GM12878 (cell line): ENCODE measurements at regions not wholly inside any gene's neighbourhood (a gene's known extent, or its start where the extent isn't known, plus 50 kb on each side); places are given as distances from the start of the nearest gene placed in this dataset.

Experiments
- ATAC-seq: fragments of 200-7000 bp; cut with Tn5 transposase; 3 replicates; pipeline ENCODE4 v1.9.1; 2020; ENCODE audit warnings: mild to moderate bottlenecking, moderate library complexity
- BruUV-seq: library from RNA; stranded (reverse); fragments of 400-500 nt; replicated peaks from 2 replicates; lab custom pipeline; 2021; lab: Mats Ljungman, UMichigan
- CTCF ChIA-PET: fragments of 300-600 bp; sonication (Branson Sonifier 250); formaldehyde crosslinking; extraction: SDS; loops from one replicate; lab custom pipeline; 2021; ENCODE audit warnings: inconsistent platforms; lab: Yijun Ruan, JAX
- POLR2A ChIA-PET: fragments of 350-600 bp; formaldehyde crosslinking; extraction: SDS; loops from one replicate; lab custom pipeline; 2021; ENCODE audit warnings: inconsistent platforms; lab: Charles Lee
- RAD21 ChIA-PET: fragments of 300-600 bp; sonication (Branson Sonifier 250); formaldehyde crosslinking; loops from one replicate; lab custom pipeline; 2023; ENCODE audit warnings: antibody characterized with exemption; ENCODE audit not compliant: unreplicated experiment; lab: Charles Lee
- SMC1A ChIA-PET: fragments of 300-600 bp; sonication (Branson Sonifier 250); formaldehyde crosslinking; loops from one replicate; lab custom pipeline; 2023; ENCODE audit not compliant: unreplicated experiment, uncharacterized antibody; lab: Charles Lee
- DNase-seq: peaks from one replicate; pipeline ENCODE4 v3.0.0-alpha.2; 2011; ENCODE audit warnings: low read depth, low spot score
- FAIRE-seq: peaks from 3 replicates; lab custom pipeline; 2011; peaks lifted over from hg19 to GRCh38; lab: Jason Lieb, UNC
- H2AFZ ChIP-seq: 2 replicates; pipeline ENCODE4 v1.6.0; 2011; ENCODE audit warnings: low read depth, low read length, control low read depth; ENCODE audit not compliant: control insufficient read depth
- H3K27ac ChIP-seq: 2 replicates; pipeline ENCODE4 v1.5.1; 2011; ENCODE audit warnings: control low read depth; ENCODE audit not compliant: control insufficient read depth, insufficient read depth
- H3K27me3 ChIP-seq, 2 experiments: replicated peaks in 1 of 2; 2 replicates each; pipeline versions ENCODE4 v1.6.0 to v1.6.1; 2011; ENCODE audit warnings: low read length in 1 of 2; ENCODE audit not compliant: control insufficient read depth in 2 of 2, insufficient read depth in 2 of 2
- H3K36me3 ChIP-seq, 2 experiments: 2 replicates each; pipeline ENCODE4 v1.5.1; 2011; ENCODE audit warnings: low read length in 1 of 2; ENCODE audit not compliant: control insufficient read depth in 2 of 2, insufficient read depth in 2 of 2
- H3K4me1 ChIP-seq: 2 replicates; pipeline ENCODE4 v1.6.1; 2011; ENCODE audit warnings: mild to moderate bottlenecking, low read length, moderate library complexity, mixed read lengths; ENCODE audit not compliant: control insufficient read depth, insufficient read depth
- H3K4me2 ChIP-seq: 2 replicates; pipeline ENCODE4 v1.6.0; 2011; ENCODE audit warnings: control low read depth; ENCODE audit not compliant: control insufficient read depth, insufficient read depth
- H3K4me3 ChIP-seq: fragments of 200-600 bp; sonication (generic); 2 replicates; pipeline ENCODE4 v1.5.1; 2016
- H3K79me2 ChIP-seq: 2 replicates; pipeline ENCODE4 v1.6.0; 2011; ENCODE audit warnings: low read length; ENCODE audit not compliant: control insufficient read depth, insufficient read depth
- H3K9ac ChIP-seq: 2 replicates; pipeline ENCODE4 v1.8.0; 2011; ENCODE audit warnings: low read length, control low read depth, mixed read lengths; ENCODE audit not compliant: control insufficient read depth, insufficient read depth
- H3K9me3 ChIP-seq: replicated peaks from 3 replicates; pipeline ENCODE4 v1.5.1; 2011; ENCODE audit warnings: mild to moderate bottlenecking, low read length; ENCODE audit not compliant: control insufficient read depth, insufficient read depth
- H4K20me1 ChIP-seq: 2 replicates; pipeline ENCODE4 v1.6.0; 2011; ENCODE audit not compliant: control insufficient read depth, insufficient read depth
- CEBPZ ChIP-seq: fragments of 150-350 bp; IDR thresholded peaks from 2 replicates; pipeline ENCODE4 v1.6.1; 2016; ENCODE audit warnings: low read depth, low read length
- CREM ChIP-seq: IDR thresholded peaks from 2 replicates; pipeline ENCODE4 v1.6.1; 2014; ENCODE audit warnings: antibody characterized with exemption, low read depth
- EGR1 ChIP-seq, 2 experiments: IDR thresholded peaks; 1 replicate in 1 of 2; 2 replicates in 1 of 2; pipeline ENCODE4 v1.6.1; 2011 to 2012; ENCODE audit warnings: low read depth in 2 of 2, low read length in 2 of 2, borderline replicate concordance in 1 of 2, mild to moderate bottlenecking in 1 of 2, moderate library complexity in 1 of 2
- ELK1 ChIP-seq: IDR thresholded peaks from 2 replicates; pipeline ENCODE4 v1.6.1; 2012; ENCODE audit warnings: low read depth, low read length, improper control_type of control experiment
- HSF1 ChIP-seq: fragments of 150-350 bp; IDR thresholded peaks from 2 replicates; pipeline ENCODE4 v1.6.1; 2014; ENCODE audit warnings: mild to moderate bottlenecking, low read depth, low read length
- JUND ChIP-seq: IDR thresholded peaks from 2 replicates; pipeline ENCODE4 v1.6.1; 2012; ENCODE audit warnings: low read depth, mild to moderate bottlenecking, low read length, improper control_type of control experiment, moderate library complexity
- KDM1A ChIP-seq: fragments of 200-600 bp; sonication (generic); IDR thresholded peaks from 2 replicates; pipeline ENCODE4 v1.6.1; 2016; ENCODE audit warnings: borderline replicate concordance
- PAX5 ChIP-seq: IDR thresholded peaks from 2 replicates; pipeline ENCODE4 v1.6.1; 2011; ENCODE audit warnings: low read depth, low read length, borderline replicate concordance
- PBX3 ChIP-seq: IDR thresholded peaks from 2 replicates; pipeline ENCODE4 v1.6.1; 2011; ENCODE audit warnings: mild to moderate bottlenecking, low read depth, low read length, moderate library complexity; ENCODE audit not compliant: insufficient replicate concordance
- SKIL ChIP-seq: fragments of 450-650 bp; IDR thresholded peaks from 2 replicates; pipeline ENCODE4 v1.6.1; 2017; ENCODE audit warnings: mild to moderate bottlenecking, low read depth, inconsistent platforms; ENCODE audit not compliant: poor library complexity, severe bottlenecking
- SREBF2 ChIP-seq: IDR thresholded peaks from 2 replicates; pipeline ENCODE4 v1.6.1; 2012; ENCODE audit warnings: mild to moderate bottlenecking, low read length
- SRF ChIP-seq, 2 experiments: IDR thresholded peaks; 2 replicates each; pipeline ENCODE4 v1.6.1; 2011; ENCODE audit warnings: low read depth in 2 of 2, low read length in 2 of 2, mild to moderate bottlenecking in 1 of 2, moderate library complexity in 1 of 2
- STAT3 ChIP-seq: IDR thresholded peaks from 2 replicates; pipeline ENCODE4 v1.6.1; 2011; ENCODE audit warnings: low read depth, low read length, improper control_type of control experiment
- TAF1 ChIP-seq: IDR thresholded peaks from 2 replicates; pipeline ENCODE4 v1.6.1; 2011; ENCODE audit warnings: mild to moderate bottlenecking, low read depth, low read length, borderline replicate concordance
- WGBS: methylation state at CpG from one replicate; pipeline ENCODE4 v1.1.6; 2016; ENCODE audit warnings: low lambda C conversion rate; ENCODE audit not compliant: insufficient replicate concordance, insufficient coverage; ENCODE audit errors: missing lambda C conversion rate; 5-methylcytosine and 5-hydroxymethylcytosine counted together
- in situ Hi-C: fragments of 300-500 bp; cut with MboI; formaldehyde crosslinking; loops from 9 replicates; pipeline ENCODE4 v1.14.3; 2018; ENCODE audit warnings: mixed read lengths
- intact Hi-C: fragments of 100-400 bp; cut with micrococcal nuclease; formaldehyde crosslinking; loops from one replicate; pipeline ENCODE4 v1.14.2; 2022; ENCODE audit not compliant: unreplicated experiment

- Histone ChIP-seq H3K79me2 (no peaks in the 10 kb centered on the region), H4K20me1 (no peaks in the 10 kb centered on the region), H3K4me3 (no peak overlapping the region), H3K4me1 (no peaks in the 10 kb centered on the region), H3K27me3 (no peaks in the 10 kb centered on the region), H3K9ac (no peak overlapping the region), H2AFZ (no peak overlapping the region), H3K9me3 (no peaks in the 10 kb centered on the region), H3K27ac (no peak overlapping the region), H3K4me2 (no peak overlapping the region), H3K36me3 (no peaks in the 10 kb centered on the region; a peak in 1 of 4 replicates)
- ChIA-PET POLR2A (no interaction called here), SMC1A (no interaction called here), CTCF (interaction anchor here (0.9 kb wide), 1 partner anchor 53 kb away, joined by 3 read pairs; no protein-coding TSS in a partner anchor), RAD21 (no interaction called here)
- in situ Hi-C loops = no loop called here
- DNase-seq = no peak
- ATAC-seq = no peak
- no TSS peak for BruUV-seq
- 43% methylated on average over 7 of the region's 7 CpGs for WGBS
- no peak for FAIRE-seq
- intact Hi-C loops = no loop called here
- TF ChIP-seq HSF1 = no peak
- TF ChIP-seq ELK1 = no peak
- no peak for TF ChIP-seq TAF1
- no peak for TF ChIP-seq EGR1 (IDR thresholded peaks at IDR 0.05; ENCODE audit: borderline replicate concordance in 1 of 2, low read depth in 2 of 2, low read length in 2 of 2)
- no peak for TF ChIP-seq STAT3
- no peak for TF ChIP-seq JUND
- no peak for TF ChIP-seq KDM1A
- no peak for TF ChIP-seq SRF (IDR thresholded peaks at IDR 0.05; ENCODE audit: low read depth in 2 of 2, low read length in 2 of 2)
- TF ChIP-seq SREBF2 = no peak
- no peak for TF ChIP-seq PAX5
- no peak for TF ChIP-seq PBX3
- no peak for TF ChIP-seq CEBPZ
- no peak for TF ChIP-seq CREM
- TF ChIP-seq SKIL = no peak
These were observed 106.2 kb downstream of the CYRIA start for GRCh38 chr2:16559278-16560067.
